HG03469 (cell line): ENCODE measurements at regions not wholly inside any gene's neighbourhood (a gene's known extent, or its start where the extent isn't known, plus 50 kb on each side); places are given as distances from the start of the nearest gene placed in this dataset.
"Not testable (repeated sequence)": the region's sequence is repeated elsewhere in the genome, so short reads cannot be mapped to it uniquely, and the experiment has no call there.

Experiments used
- ATAC-seq: cut with Tn5 transposase; IDR thresholded peaks from one replicate; pipeline ENCODE4 v1.9.1; 2021; ENCODE audit warnings: mild to moderate bottlenecking, moderate library complexity, moderate number of reproducible peaks; ENCODE audit not compliant: unreplicated experiment

GRCh38 chr6:94559829-94560537 lies 1017.4 kb upstream of the MANEA start:
- no peak for ATAC-seq

GRCh38 chr6:94557207-94557606 lies 1020.1 kb upstream of the MANEA start:
- ATAC-seq: not testable (repeated sequence)

GRCh38 chr6:94548201-94548600 lies 1029.1 kb upstream of the MANEA start:
- no peak for ATAC-seq

- no peak for ATAC-seq
Measured at GRCh38 chr6:94535798-94536197, 1041.5 kb upstream of the MANEA start.

GRCh38 chr6:94511502-94512088 lies 1065.7 kb upstream of the MANEA start:
- ATAC-seq: no peak

- no peak for ATAC-seq
Measured at GRCh38 chr6:94510877-94511276, 1066.5 kb upstream of the MANEA start.

GRCh38 chr6:94501516-94501915 lies 1075.8 kb upstream of the MANEA start:
- no peak for ATAC-seq

GRCh38 chr6:94498099-94498498 lies 1078.7 kb upstream of the EPHA7 start:
- ATAC-seq: no peak

GRCh38 chr6:94494500-94494899 lies 1075.1 kb upstream of the EPHA7 start:
- ATAC-seq: no peak

GRCh38 chr6:94487371-94487770 lies 1068.0 kb upstream of the EPHA7 start:
- no peak for ATAC-seq

GRCh38 chr6:94478133-94479005 lies 1059.0 kb upstream of the EPHA7 start:
- no peak for ATAC-seq

- ATAC-seq: no peak
Measured at GRCh38 chr6:94468830-94469229, 1049.5 kb upstream of the EPHA7 start.

GRCh38 chr6:94464018-94464510 lies 1044.7 kb upstream of the EPHA7 start:
- ATAC-seq: no peak

GRCh38 chr6:94463306-94463705 lies 1043.9 kb upstream of the EPHA7 start:
- ATAC-seq: no peak

GRCh38 chr6:94462231-94462630 lies 1042.9 kb upstream of the EPHA7 start:
- ATAC-seq: no peak

- ATAC-seq: no peak
Measured at GRCh38 chr6:94456266-94456665, 1036.9 kb upstream of the EPHA7 start.

- no peak for ATAC-seq
Measured at GRCh38 chr6:94454231-94454630, 1034.9 kb upstream of the EPHA7 start.

- no peak for ATAC-seq
Measured at GRCh38 chr6:94446120-94446519, 1026.8 kb upstream of the EPHA7 start.

- no peak for ATAC-seq
Measured at GRCh38 chr6:94443701-94444100, 1024.3 kb upstream of the EPHA7 start.

GRCh38 chr6:94424692-94425091 lies 1005.3 kb upstream of the EPHA7 start:
- no peak for ATAC-seq

- ATAC-seq: no peak
Measured at GRCh38 chr6:94417363-94417762, 998.0 kb upstream of the EPHA7 start.

- ATAC-seq: no peak
Measured at GRCh38 chr6:94414041-94414440, 994.7 kb upstream of the EPHA7 start.
